Nephron progenitor cell (in vitro differentiated cells): ENCODE measurements at regions not wholly inside any gene's neighbourhood (a gene's known extent, or its start where the extent isn't known, plus 50 kb on each side); places are given as distances from the start of the nearest gene placed in this dataset.

ENCODE experiments used
- DNase-seq: peaks from one replicate; pipeline ENCODE4 v3.0.0; 2021
- H3K27ac Mint-ChIP-seq: 2 replicates; pipeline ENCODE4 v1.8.0; 2021; ENCODE audit warnings: mild to moderate bottlenecking, moderate library complexity, mixed read lengths
- H3K27me3 Mint-ChIP-seq: 2 replicates; pipeline ENCODE4 v1.8.0; 2021; ENCODE audit warnings: mild to moderate bottlenecking, low read depth, mixed read lengths; ENCODE audit not compliant: poor library complexity
- H3K36me3 Mint-ChIP-seq: 2 replicates; pipeline ENCODE4 v1.8.0; 2021; ENCODE audit warnings: low read depth, mixed read lengths
- H3K4me1 Mint-ChIP-seq: 2 replicates; pipeline ENCODE4 v1.8.0; 2021; ENCODE audit warnings: mixed read lengths
- H3K4me3 Mint-ChIP-seq: 2 replicates; pipeline ENCODE4 v1.8.0; 2021; ENCODE audit warnings: mild to moderate bottlenecking, moderate library complexity, mixed read lengths
- H3K9me3 Mint-ChIP-seq: 2 replicates; pipeline ENCODE4 v1.8.0; 2021; ENCODE audit warnings: mild to moderate bottlenecking, moderate library complexity, mixed read lengths
- CTCF ChIP-seq: fragments of 200-600 bp; sonication (generic); IDR thresholded peaks from 2 replicates; pipeline ENCODE4 v1.5.0; 2021; ENCODE audit warnings: antibody characterized with exemption

- Mint-ChIP-seq H3K27ac (no peak overlapping the region), H3K4me3 (no peak overlapping the region), H3K4me1 (peaks cover 12% of the 10 kb centered on the region)
These were observed 458.0 kb downstream of the MIAT start for GRCh38 chr22:27115410-27115809.

DNA sequence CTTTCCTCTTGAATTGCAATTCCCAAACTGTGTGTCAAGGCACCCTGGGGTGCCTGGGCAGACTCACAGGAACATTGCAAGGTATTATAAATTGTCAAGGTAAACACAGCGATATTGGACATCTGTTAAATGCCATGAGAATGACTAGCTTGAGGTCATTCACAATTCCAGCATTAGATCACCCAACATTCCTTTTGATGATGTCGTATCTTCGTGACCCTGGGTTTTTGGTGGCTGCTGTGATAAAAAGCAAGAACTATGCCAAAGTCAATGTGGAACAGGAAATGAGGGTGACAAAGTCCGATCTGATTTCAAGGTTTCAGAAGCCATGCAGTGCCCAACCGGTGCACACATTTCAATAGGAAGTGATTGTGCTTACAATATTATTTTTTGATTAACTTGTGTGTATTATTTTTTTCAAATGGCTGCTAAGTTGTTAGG, 458.4 kb downstream of the MIAT start:
- H3K27me3 Mint-ChIP-seq = peaks cover 10% of the 10 kb centered on the region
- no peak for DNase-seq
- H3K4me3 Mint-ChIP-seq = no peak overlapping the region

More at GRCh38 chr22:27115410-27115809, 458.0 kb downstream of the MIAT start:
- no peak for TF ChIP-seq CTCF
- peaks cover 4% of the 10 kb centered on the region for H3K9me3 Mint-ChIP-seq
- H3K27me3 Mint-ChIP-seq = peaks cover 13% of the 10 kb centered on the region
- DNase-seq = no peak
- H3K36me3 Mint-ChIP-seq = no peaks in the 10 kb centered on the region

GRCh38 chr22:27116312-27117086, 459.1 kb downstream of the MIAT start:
- DNase-seq = no peak
- TF ChIP-seq CTCF = no peak
- H3K4me1 Mint-ChIP-seq = peaks cover 1% of the 10 kb centered on the region

More for the DNA sequence above, 458.4 kb downstream of the MIAT start:
- no peak overlapping the region for H3K27ac Mint-ChIP-seq
- peaks cover 8% of the 10 kb centered on the region for H3K4me1 Mint-ChIP-seq
- H3K9me3 Mint-ChIP-seq = peaks cover 4% of the 10 kb centered on the region
- TF ChIP-seq CTCF = no peak
- H3K36me3 Mint-ChIP-seq = no peaks in the 10 kb centered on the region

GRCh38 chr22:27120036-27120435, 462.6 kb downstream of the MIAT start:
- Mint-ChIP-seq H3K36me3 (no peaks in the 10 kb centered on the region), H3K27ac (no peak overlapping the region), H3K9me3 (peaks cover 8% of the 10 kb centered on the region), H3K4me1 (no peaks in the 10 kb centered on the region), H3K27me3 (peaks cover 23% of the 10 kb centered on the region), H3K4me3 (no peak overlapping the region)
- no peak for TF ChIP-seq CTCF
- DNase-seq = no peak

More at GRCh38 chr22:27116312-27117086, 459.1 kb downstream of the MIAT start:
- Mint-ChIP-seq H3K27me3 (peaks cover 12% of the 10 kb centered on the region), H3K9me3 (peaks cover 8% of the 10 kb centered on the region), H3K27ac (no peak overlapping the region), H3K36me3 (no peaks in the 10 kb centered on the region), H3K4me3 (no peak overlapping the region)

DNA sequence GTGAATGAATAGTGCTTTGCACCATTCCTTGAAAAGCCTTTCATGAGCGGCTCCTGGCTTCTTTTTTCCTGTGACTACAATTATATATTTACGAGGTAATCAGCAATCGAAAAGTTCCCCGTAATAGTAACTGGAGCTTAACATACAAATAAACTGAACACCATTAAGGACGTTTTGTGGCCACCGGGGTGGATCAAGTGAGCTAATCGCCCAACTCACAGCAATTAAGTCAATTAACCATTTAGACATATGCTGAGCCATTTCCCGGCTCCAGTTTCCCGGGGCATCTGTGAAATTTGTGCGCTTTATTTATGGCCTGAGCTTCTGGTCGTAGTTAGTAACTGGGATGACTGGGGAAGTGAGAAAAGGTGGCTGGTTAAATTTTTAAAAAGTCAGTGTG, 465.2 kb downstream of the MIAT start:
- no peak overlapping the region for H3K27ac Mint-ChIP-seq
- no peaks in the 10 kb centered on the region for H3K4me1 Mint-ChIP-seq
- DNase-seq = no peak
- peaks cover 4% of the 10 kb centered on the region for H3K9me3 Mint-ChIP-seq
- no peaks in the 10 kb centered on the region for H3K36me3 Mint-ChIP-seq
- no peak overlapping the region for H3K4me3 Mint-ChIP-seq
- no peak for TF ChIP-seq CTCF
- H3K27me3 Mint-ChIP-seq = peaks cover 36% of the 10 kb centered on the region

DNA sequence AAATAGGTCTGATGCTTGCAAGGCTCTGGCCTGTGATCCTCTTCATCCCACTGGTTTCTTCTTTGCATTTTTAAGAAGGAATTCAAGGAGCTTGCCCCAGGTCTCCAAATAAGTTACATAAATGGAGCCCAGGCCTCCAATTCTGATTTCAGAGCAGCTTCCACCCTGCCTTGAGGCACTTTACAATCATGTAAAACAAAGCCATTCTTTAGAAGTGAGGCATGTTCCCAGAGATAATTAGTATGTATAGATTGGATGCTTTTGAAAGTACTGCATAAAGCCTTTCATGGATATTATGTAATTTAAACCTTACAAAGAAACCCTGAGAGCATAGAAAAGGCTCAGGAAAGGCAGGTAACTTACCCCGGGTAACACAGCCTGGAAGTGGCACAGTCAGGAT, 466.5 kb downstream of the MIAT start:
- Mint-ChIP-seq H3K27me3 (peaks cover 33% of the 10 kb centered on the region), H3K36me3 (no peaks in the 10 kb centered on the region), H3K9me3 (peaks cover 4% of the 10 kb centered on the region), H3K4me1 (no peaks in the 10 kb centered on the region), H3K4me3 (no peak overlapping the region), H3K27ac (no peak overlapping the region)
- DNase-seq = no peak
- TF ChIP-seq CTCF = no peak
